ENCODE measurements at regions not wholly inside any gene's neighbourhood (a gene's known extent, or its start where the extent isn't known, plus 50 kb on each side); places are given as distances from the start of the nearest gene placed in this dataset.

DNA sequence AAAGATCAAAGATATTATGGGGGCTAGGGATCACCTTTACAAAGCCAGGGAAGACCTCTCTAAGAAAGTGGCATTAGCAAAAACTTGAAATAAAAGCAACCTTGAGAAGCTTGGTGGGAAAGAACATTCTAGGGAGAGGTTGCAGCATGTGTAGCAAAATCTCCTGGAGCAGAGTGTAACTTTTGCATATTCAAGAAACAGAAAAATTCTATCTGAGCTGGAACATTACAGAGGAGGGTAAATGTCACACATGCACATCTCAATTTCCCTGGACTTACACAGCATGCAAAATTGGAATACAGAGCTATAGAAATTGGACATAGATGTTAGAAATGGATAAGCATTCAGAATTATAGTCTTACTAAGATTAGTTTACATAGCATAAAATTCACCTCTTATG is 510.0 kb downstream of the CETN3 start:
- no peaks in the 10 kb centered on the region for H3K9me3 ChIP-seq
- H3K27me3 ChIP-seq, result no peaks in the 10 kb centered on the region
- no peak overlapping the region for H3K4me2 ChIP-seq
- H3K36me3 ChIP-seq, result no peaks in the 10 kb centered on the region
- H3K4me1 ChIP-seq, result no peaks in the 10 kb centered on the region
- TF ChIP-seq Cebpa-rat (IDR thresholded peaks at IDR 0.05), result no peak
- no peaks in the 10 kb centered on the region for H4K20me1 ChIP-seq
- H3K4me3 ChIP-seq, result no peak overlapping the region
- H3K9ac ChIP-seq, result no peak overlapping the region
- H3K27ac ChIP-seq, result no peak overlapping the region

DNA sequence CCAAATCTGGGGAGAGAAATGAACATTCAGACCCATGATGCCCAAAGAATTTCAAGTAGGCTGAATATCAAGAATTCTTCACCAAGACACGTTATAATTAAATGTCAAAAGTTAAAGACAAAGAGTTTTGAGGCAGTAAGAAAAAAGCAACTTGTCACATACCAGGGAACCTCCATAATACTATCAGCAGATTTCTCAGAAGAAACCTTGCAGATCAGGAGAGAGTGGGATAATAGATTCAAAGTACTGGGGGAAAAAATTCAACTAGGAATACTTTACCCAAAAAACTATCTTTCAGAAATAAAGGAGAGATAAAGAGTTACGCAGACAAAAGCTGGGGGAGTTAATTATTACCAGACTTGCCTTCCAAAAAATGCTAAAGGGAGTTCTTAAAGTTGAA is 516.0 kb downstream of the CETN3 start:
- Histone ChIP-seq H3K4me3 (no peak overlapping the region), H4K20me1 (no peaks in the 10 kb centered on the region), H3K27ac (no peak overlapping the region), H3K27me3 (no peaks in the 10 kb centered on the region), H3K4me1 (no peaks in the 10 kb centered on the region), H3K36me3 (no peaks in the 10 kb centered on the region), H3K9me3 (peaks cover 10% of the 10 kb centered on the region; the same call in 1 of the 2 replicates), H3K4me2 (no peak overlapping the region), H3K9ac (no peak overlapping the region)
- no peak for TF ChIP-seq Cebpa-rat (IDR thresholded peaks at IDR 0.05)

DNA sequence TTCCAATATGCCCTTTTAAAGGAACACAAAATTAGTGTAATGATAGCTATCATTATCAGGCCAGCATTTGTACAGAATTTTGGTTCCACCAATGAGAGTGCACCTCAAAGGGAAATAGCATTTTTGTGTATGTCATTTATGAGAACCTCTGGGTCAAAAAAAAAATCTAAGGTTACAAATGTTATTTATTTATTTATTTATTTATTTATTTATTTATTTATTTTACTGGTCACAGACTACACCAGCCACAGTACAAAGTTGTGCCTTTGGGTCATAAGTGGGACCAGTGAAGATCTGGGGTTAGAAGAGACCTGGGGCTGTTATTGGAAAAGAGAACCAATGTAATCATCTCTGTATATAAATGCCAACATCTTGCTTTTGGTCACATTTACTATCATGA is 523.9 kb downstream of the CETN3 start:
- Histone ChIP-seq H3K4me2 (no peak overlapping the region), H3K36me3 (no peaks in the 10 kb centered on the region), H3K9me3 (no peaks in the 10 kb centered on the region)

DNA sequence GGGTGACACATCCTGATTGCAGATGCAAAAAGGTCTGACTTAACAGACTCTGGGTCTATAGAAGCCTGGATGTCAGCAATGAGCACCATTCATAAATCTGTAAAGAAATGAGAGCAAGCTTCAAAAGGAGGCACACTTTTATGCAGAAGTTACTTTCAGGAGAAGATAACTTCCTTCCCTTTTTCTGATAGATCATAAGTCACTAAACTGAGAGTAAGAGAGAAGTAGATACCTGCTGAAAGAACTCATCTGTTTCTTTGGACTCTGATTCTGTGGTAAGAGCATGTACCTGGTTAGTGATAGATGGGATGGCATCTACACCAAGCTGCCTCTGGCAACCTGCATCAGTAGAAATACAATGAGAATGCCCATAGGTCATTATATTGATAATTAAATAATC is 525.6 kb downstream of the CETN3 start:
- H3K4me2 ChIP-seq, result no peak overlapping the region
- H3K27me3 ChIP-seq, result no peaks in the 10 kb centered on the region
- H3K9ac ChIP-seq, result no peak overlapping the region
- no peak for TF ChIP-seq Cebpa-rat (IDR thresholded peaks at IDR 0.05)
- H3K4me1 ChIP-seq, result no peaks in the 10 kb centered on the region
- no peaks in the 10 kb centered on the region for H3K36me3 ChIP-seq
- no peaks in the 10 kb centered on the region for H3K9me3 ChIP-seq
- H3K27ac ChIP-seq, result no peak overlapping the region
- no peaks in the 10 kb centered on the region for H4K20me1 ChIP-seq
- H3K4me3 ChIP-seq, result no peak overlapping the region

More for the DNA sequence above, 523.9 kb downstream of the CETN3 start:
- Histone ChIP-seq H3K27me3 (no peaks in the 10 kb centered on the region), H4K20me1 (no peaks in the 10 kb centered on the region), H3K4me3 (no peak overlapping the region), H3K27ac (no peak overlapping the region), H3K4me1 (no peaks in the 10 kb centered on the region), H3K9ac (no peak overlapping the region)
- TF ChIP-seq Cebpa-rat (IDR thresholded peaks at IDR 0.05), result no peak

DNA sequence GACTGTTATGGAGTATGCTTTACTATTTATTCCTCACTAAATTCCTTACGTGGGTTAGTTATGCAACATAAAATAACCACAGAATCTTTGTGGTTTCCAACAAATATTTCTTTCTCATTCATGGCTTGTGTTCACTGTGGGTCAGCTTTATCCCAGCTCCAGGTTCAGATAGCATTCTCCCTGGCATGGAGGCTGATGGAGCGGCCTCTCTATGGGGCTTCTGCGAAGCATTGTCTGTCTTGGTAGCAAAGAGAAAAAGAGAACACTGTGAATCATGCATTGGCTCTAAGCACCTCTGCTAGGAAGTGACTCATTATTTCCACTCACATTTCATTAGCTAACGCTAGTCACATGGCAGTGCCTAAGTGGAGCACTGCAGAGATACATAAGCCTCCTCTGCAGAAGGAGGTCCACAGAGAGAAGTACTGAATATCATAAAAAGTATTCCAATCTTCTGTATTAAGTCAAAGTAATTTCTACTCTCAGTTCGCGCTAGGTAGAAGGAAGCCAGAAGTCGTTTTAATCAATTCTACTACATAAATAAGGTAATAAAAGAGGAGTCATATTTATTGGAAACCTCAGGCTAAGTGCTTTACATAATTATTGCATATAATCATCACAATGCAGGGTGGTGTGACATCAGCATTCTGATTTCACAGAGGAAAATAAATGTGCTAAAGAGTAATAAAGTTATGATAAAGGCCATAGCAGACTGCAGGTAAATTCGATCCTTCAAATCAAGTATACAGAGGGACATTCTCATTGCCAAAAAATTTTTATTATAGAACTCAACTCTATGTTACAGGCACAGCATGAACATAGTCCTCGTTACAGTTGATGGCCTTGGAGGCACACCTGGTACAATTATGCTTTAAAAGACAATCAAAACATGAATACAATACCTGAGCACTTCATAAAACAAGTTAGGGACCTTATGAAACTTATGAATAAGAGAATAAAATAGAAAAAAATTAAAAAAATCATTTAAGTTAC is 531.1 kb downstream of the CETN3 start:
- Histone ChIP-seq H3K4me3 (no peak overlapping the region), H4K20me1 (no peaks in the 10 kb centered on the region), H3K27ac (no peak overlapping the region), H3K9ac (no peak overlapping the region), H3K4me2 (no peak overlapping the region), H3K4me1 (no peaks in the 10 kb centered on the region), H3K27me3 (no peaks in the 10 kb centered on the region), H3K9me3 (no peaks in the 10 kb centered on the region), H3K36me3 (no peaks in the 10 kb centered on the region)
- no peak for TF ChIP-seq Cebpa-rat (IDR thresholded peaks at IDR 0.05)

DNA sequence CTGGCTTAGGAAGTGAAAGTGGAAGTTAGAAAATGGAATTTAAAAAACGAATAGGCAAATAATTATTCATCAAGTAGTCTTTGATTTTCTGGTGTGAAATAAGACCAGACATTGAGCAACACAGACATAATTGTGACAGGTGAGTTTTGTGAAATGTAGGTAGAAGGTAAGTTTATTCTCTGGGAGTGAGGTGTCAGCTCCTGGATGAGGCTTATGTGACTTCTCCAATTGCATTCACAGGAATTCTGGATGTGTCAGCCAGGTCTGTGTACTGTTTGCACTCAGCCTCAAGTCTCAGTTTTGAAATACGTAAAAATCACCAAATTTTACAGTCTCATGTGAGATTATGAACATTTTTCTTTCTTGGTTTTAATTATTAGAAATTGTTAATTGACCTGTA is 537.6 kb downstream of the CETN3 start:
- TF ChIP-seq Cebpa-rat (IDR thresholded peaks at IDR 0.05), result no peak
- no peak overlapping the region for H3K4me3 ChIP-seq
- H3K27me3 ChIP-seq, result no peaks in the 10 kb centered on the region
- no peak overlapping the region for H3K9ac ChIP-seq
- H3K4me2 ChIP-seq, result no peak overlapping the region
- H3K36me3 ChIP-seq, result no peaks in the 10 kb centered on the region
- H3K4me1 ChIP-seq, result no peaks in the 10 kb centered on the region
- H4K20me1 ChIP-seq, result no peaks in the 10 kb centered on the region
- no peak overlapping the region for H3K27ac ChIP-seq
- H3K9me3 ChIP-seq, result no peaks in the 10 kb centered on the region

DNA sequence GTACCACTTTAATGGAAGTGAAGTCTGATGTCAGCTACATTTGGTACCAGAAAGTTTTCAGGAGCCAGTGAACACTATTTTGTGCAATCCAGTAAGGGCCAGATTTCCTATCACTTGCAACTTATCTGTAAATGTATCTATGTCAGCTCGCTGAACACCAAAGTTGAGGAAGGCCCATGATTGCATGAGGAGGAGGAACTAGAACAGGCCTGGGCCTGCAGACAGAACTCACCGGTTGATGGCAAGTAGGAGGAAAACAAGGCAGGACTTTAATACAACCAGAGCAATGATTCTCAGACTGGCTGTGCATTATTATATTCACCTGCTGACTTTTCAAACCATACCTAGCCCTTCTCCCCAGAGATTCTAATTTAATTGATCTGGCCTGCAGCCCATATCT is 540.2 kb downstream of the CETN3 start:
- Histone ChIP-seq H3K4me1 (no peaks in the 10 kb centered on the region), H4K20me1 (no peaks in the 10 kb centered on the region), H3K9ac (no peak overlapping the region), H3K4me3 (no peak overlapping the region), H3K9me3 (no peaks in the 10 kb centered on the region), H3K36me3 (no peaks in the 10 kb centered on the region), H3K4me2 (no peak overlapping the region), H3K27ac (no peak overlapping the region), H3K27me3 (no peaks in the 10 kb centered on the region)
- no peak for TF ChIP-seq Cebpa-rat (IDR thresholded peaks at IDR 0.05)

DNA sequence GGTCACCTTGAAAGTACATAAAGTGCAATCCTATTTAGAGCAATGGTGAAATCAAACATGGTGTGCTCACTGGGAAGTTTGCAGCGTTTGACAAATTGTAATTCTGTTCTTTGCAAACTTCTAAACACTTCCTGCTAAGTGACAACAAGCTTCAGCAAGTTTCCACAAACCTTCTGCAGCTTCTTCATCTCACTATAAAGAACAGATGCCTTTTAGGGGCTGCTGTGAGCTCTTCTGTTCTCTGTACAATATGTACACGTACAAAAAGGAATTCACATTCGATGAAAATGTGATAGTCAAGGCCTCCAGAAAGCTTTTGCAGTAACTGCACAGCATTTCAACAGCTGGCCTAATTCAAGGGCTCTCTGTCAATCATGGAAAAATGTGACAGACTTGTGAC is 543.1 kb downstream of the CETN3 start:
- Histone ChIP-seq H3K9me3 (no peaks in the 10 kb centered on the region), H3K27me3 (no peaks in the 10 kb centered on the region), H3K9ac (no peak overlapping the region), H3K4me2 (no peak overlapping the region), H3K36me3 (no peaks in the 10 kb centered on the region), H3K4me1 (no peaks in the 10 kb centered on the region), H3K4me3 (no peak overlapping the region), H4K20me1 (no peaks in the 10 kb centered on the region), H3K27ac (no peak overlapping the region)
- no peak for TF ChIP-seq Cebpa-rat (IDR thresholded peaks at IDR 0.05)

DNA sequence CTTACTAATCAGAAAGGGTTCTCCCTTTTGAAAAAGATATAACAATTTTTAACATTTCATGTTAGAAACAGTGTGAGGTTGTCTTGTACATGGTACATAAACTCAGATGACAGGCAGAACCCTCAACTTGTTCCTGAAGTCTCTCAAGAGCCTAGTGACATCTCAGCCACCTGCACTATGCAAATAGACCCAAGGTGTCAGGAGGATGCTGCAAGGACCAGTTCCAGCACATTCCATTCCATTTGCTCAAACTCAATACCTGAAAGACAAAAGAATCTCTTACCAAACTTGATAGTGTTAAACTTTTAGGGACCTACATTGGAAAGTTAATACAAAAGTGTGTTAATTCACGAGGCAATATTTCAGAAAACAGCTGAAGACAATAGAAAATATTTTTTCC is 544.6 kb downstream of the CETN3 start:
- H4K20me1 ChIP-seq, result no peaks in the 10 kb centered on the region
- no peak overlapping the region for H3K9ac ChIP-seq
- H3K9me3 ChIP-seq, result no peaks in the 10 kb centered on the region

DNA sequence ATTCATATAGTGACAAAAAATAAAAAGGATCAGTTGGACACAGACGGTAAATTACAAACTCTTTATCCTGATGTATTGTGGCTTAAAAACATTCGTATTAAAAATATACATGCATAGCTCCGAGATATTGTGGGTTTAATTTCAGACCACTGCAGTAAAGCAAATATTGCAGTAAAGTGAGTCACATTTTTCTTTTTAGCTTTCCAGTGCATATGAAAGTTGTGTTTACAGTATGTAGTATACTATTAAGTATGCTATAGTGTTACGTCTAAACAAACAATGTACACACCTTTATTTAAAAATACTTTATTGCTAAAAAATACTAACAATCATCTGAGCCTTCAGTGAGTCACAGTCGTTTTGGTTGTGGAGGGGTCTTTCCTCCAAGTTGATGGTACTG is 551.8 kb downstream of the CETN3 start:
- no peaks in the 10 kb centered on the region for H3K36me3 ChIP-seq
- no peaks in the 10 kb centered on the region for H3K27me3 ChIP-seq
- H4K20me1 ChIP-seq, result no peaks in the 10 kb centered on the region
- no peak for TF ChIP-seq Cebpa-rat (IDR thresholded peaks at IDR 0.05)
- H3K9ac ChIP-seq, result no peak overlapping the region
- H3K4me2 ChIP-seq, result no peak overlapping the region
- no peaks in the 10 kb centered on the region for H3K9me3 ChIP-seq
- H3K27ac ChIP-seq, result no peak overlapping the region
- H3K4me1 ChIP-seq, result no peaks in the 10 kb centered on the region
- no peak overlapping the region for H3K4me3 ChIP-seq

More for the DNA sequence above, 544.6 kb downstream of the CETN3 start:
- no peak overlapping the region for H3K4me2 ChIP-seq
- no peak for TF ChIP-seq Cebpa-rat (IDR thresholded peaks at IDR 0.05)
- no peak overlapping the region for H3K27ac ChIP-seq
- H3K4me3 ChIP-seq, result no peak overlapping the region
- H3K27me3 ChIP-seq, result no peaks in the 10 kb centered on the region
- H3K36me3 ChIP-seq, result no peaks in the 10 kb centered on the region
- H3K4me1 ChIP-seq, result no peaks in the 10 kb centered on the region
